Keratinocyte (primary cell): ENCODE measurements at regions not wholly inside any gene's neighbourhood (a gene's known extent, or its start where the extent isn't known, plus 50 kb on each side); places are given as distances from the start of the nearest gene placed in this dataset.
"Not testable (repeated sequence)": the region's sequence is repeated elsewhere in the genome, so short reads cannot be mapped to it uniquely, and the experiment has no call there.

Experiments
- CTCF ChIP-seq, 3 experiments: IDR thresholded peaks in 1 of 3; conservative IDR thresholded peaks in 1 of 3; optimal IDR thresholded peaks in 1 of 3; 2 replicates in 2 of 3; 3 replicates in 1 of 3; pipeline versions ENCODE3 to v1.5.1; 2011; ENCODE audit warnings: low read length in 3 of 3, mild to moderate bottlenecking in 3 of 3, moderate library complexity in 2 of 3, control low read depth in 1 of 3, inconsistent platforms in 1 of 3; ENCODE audit not compliant: insufficient read depth in 2 of 3; ENCODE audit errors: extremely low read depth in 1 of 3
- EZH2 ChIP-seq: IDR thresholded peaks from one replicate; pipeline ENCODE4 v1.6.1; 2012; ENCODE audit warnings: inconsistent platforms, mild to moderate bottlenecking, low read length, moderate library complexity

- TF ChIP-seq CTCF (optimal IDR thresholded peaks at IDR 0.05 in 1 of 3, IDR thresholded peaks at IDR 0.05 in 1 of 3, conservative IDR thresholded peaks at IDR 0.05 in 1 of 3; ENCODE audit: extremely low read depth in 1 of 3, insufficient read depth in 2 of 3, low read length in 3 of 3); EZH2: not testable (repeated sequence)
These were observed 1100.7 kb downstream of the TMEM121 start for GRCh38 chr14:106626942-106627588.
